CD4-positive, alpha-beta T cell treated with Interleukin-17A for 4 hours (primary cell): ENCODE measurements at regions not wholly inside any gene's neighbourhood (a gene's known extent, or its start where the extent isn't known, plus 50 kb on each side); places are given as distances from the start of the nearest gene placed in this dataset.

Experiments
- DNase-seq: peaks from one replicate; pipeline ENCODE4 v3.0.0-alpha.2; 2020; ENCODE audit warnings: mixed read lengths

- no peak for DNase-seq
Measured at GRCh38 chr9:109830545-109830944, 50.5 kb downstream of the PALM2AKAP2 start.

DNA sequence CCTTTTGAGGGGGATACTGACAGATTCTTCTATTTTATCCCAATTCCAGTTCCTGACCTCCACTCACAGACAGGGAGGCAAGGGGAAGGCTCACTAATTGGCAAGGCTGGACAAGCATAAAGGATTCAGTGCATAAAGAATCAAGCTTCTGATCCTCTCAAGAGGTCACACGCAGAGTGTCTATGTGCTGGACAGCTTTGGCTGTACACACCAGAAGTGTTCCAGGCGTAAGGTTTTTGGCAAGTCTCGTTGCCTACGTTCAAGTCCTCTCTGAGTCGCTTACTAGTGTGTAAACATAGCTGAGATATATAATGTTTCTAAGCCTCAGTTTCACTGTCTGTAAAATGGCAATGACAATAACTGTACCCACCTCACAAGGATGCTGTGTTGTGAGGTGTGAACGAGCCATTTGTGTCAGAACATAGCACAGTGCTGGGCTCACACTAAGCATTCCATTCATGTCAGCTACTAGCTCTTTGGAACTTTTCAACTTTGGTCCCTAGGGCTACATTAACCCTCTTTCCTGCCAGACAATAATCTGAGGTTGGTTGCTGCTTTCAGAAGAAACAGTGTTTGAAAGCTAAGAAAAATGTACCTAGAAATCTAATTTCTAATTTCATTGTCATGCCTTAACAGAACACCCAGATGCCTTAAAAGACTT is 52.1 kb downstream of the PALM2AKAP2 start:
- no peak for DNase-seq

DNA sequence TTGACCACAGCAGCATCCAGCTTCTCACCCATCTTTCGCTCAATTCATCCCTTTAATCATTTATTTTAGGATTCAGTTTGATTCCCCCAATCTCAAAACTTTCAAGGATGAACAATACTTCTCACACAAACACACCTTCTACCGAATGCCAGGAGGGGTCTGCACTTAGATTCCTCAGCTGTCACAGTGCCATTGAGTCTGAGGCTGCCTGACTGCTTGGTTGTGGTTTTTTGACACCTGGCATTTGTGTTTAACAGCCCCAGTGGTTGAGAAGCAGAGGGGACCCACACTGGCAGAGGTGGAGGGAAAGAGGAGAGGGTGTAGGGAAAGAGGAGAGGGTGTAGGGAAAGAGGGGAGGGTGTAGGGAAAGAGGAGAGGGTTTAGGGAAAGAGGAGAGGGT is 54.9 kb downstream of the PALM2AKAP2 start:
- no peak for DNase-seq

DNA sequence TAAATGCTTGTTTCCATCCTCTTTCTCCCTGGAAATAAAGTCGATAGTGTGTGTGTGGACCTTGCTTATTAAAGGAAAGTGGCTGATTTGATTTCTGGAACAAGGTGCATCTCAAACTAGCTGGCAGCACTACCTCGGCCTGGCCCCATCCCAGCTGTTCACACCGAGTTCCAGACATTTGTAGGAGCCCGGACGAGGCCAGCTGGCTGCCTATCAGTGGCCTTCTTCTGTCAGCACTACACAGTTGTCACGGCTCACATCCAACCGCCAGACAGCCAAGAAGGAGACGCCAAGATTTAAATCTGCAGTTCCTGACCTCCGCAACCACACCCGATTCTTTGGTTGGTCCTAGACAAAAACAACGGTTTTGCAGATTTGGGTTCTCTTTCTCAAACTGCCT is 63.6 kb downstream of the PALM2AKAP2 start:
- DNase-seq: no peak

- no peak for DNase-seq
Measured at GRCh38 chr9:109845226-109845625, 65.2 kb downstream of the PALM2AKAP2 start.

DNA sequence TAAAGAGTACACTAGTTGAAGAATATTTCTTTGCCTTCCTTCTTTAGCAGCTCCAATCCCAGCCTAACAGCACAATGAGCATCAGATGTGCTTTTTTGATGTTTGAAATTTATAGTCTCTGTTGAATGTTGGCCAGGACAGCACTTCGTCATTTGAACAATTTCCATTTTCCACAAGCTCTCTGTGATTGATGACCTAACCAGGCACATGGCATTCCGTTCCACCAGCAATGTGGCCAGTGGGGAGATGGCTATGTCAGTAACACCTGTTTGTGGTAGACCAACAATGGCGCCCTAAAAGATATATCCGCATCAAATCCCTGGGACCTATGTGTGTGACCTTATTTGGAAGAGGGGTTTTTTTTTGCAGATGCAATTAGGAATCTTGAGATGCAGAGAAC is 66.8 kb downstream of the PALM2AKAP2 start:
- DNase-seq: no peak

GRCh38 chr9:109852556-109852955 is 72.6 kb downstream of the PALM2AKAP2 start:
- DNase-seq: no peak

GRCh38 chr9:109855540-109855939 is 75.5 kb downstream of the PALM2AKAP2 start:
- no peak for DNase-seq

DNA sequence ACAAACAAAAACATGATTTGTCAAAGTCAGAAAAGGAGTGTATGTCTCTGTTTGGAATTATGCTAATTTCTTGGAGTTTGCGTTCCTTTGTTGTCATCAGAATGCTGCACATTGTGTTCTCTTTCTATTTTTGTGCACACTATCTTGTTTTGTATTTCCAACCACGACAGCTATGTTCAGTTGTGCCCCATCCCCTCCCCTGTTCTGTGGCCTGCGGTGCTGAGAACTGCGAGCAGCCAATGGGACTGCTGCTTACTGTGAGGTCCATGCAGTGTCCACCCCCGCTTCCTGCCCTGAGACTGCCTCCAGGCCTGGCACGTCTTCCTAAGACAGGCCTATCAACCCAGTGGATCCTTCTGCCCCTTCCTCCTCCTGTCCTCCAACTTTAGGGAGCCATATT is 76.8 kb downstream of the PALM2AKAP2 start:
- no peak for DNase-seq

GRCh38 chr9:109857336-109857735 is 77.3 kb downstream of the PALM2AKAP2 start:
- no peak for DNase-seq

DNA sequence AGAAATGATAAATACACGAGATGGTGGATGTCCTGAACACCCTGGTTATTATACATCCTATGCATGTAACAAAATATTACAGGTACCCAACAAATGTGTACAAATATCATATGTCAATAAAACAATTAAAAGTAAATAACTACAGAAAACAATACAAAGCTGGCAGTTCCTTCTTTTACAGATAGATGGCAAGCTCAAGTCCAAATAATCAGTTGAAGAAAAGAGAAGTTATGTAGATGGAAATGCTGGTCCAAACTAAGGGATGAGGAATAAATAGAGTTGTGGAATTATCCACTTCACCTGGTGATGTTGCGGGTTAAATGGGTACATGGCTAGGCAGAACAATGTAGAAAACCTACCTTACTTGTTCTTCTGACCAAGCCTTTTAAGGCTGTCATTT is 79.4 kb downstream of the PALM2AKAP2 start:
- DNase-seq: no peak

DNA sequence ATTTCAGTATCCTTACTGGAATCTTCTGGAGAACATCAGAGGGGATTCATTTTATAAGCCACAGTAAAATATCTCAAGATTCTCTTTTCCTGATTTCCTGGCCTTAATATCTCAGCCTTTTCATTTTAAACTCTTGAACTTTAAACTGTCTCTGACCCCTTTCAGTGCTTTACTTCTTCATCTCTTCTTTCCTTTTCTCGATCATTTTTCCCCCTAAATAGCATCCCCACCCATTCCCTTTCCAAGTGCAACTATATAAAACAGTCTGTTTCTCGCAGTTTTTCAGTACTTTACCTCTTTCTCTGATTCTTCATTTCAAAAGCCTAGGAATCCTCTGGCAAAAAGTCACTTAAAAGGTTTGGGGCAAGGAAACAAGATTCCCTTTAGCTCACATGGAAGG is 80.5 kb downstream of the PALM2AKAP2 start:
- DNase-seq: no peak

DNA sequence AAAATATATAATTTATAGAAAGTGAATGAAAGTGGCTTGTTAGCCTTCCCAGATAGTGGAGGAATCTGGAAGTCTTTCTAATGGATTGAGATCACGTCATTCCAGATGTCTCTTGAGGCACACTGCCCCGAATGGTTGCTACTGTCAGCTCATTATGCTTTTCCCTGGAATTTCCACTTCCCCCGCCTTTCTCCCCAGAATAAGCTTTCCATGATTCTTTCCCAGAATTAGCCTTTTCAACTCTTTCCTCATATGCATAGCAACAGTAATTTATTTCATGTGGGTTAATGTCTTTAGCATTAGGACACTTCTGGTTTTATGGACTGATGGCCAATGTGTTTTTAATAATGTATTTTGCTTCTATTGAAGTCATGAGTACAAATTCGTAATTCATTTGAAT is 81.5 kb downstream of the PALM2AKAP2 start:
- no peak for DNase-seq

- no peak for DNase-seq
Measured at GRCh38 chr9:109861918-109862317, 81.9 kb downstream of the PALM2AKAP2 start.

DNA sequence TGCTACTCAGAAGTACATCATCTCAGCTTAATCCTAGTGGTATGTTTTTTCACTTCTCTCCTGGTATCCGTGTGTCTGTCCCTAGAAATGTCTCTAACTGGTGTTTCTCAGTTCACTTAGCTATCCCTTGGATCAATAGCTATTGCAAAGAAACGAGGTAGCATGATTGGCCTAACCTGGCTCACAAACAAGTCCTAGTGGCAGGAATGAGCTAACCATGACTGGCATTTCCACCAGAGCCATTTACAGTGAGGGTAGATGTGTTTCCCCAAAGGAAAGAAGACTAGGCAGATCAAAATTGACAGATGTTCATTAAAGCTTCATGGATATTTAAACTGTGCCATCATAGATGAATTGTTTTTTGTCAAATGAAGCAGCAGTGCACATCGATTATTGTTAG is 82.5 kb downstream of the PALM2AKAP2 start:
- no peak for DNase-seq

DNA sequence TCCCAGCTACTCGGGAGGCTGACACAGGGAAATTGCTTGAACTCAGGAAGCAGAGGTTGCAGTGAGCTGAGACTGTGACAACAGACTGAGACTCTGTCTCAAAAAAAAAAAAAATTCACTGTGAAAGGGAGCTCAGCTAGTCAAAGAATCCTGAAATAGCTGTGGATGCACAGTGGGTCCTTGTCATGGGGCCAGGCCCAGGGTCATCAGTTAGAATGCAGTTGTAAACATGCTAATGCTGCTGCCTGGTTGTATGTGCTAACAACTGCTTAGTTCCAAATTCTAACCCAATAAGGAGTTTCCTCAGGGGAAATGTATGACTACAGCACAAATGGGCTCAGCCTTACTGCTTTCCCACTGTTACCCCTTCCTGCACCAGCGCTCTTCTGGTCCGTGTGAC is 84.0 kb downstream of the PALM2AKAP2 start:
- DNase-seq: no peak

DNA sequence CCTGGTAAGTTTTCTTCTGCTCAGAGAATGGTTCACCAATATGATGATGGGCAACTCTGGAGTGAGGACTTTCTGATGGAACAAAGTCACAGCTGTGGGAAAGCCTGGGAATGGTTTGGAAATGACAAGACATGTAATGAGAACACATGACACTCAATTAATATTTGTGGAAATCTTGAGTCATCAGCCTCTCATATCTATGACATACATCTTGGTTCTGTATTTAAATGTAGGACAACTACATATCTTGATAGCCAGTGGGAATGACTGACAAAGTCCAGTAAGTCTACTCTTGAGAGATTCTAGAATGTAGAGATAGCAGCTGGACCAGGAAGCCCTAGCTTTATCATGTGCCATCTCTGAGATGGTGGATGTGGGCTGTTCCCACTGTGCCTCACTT is 85.5 kb downstream of the PALM2AKAP2 start:
- DNase-seq: no peak

DNA sequence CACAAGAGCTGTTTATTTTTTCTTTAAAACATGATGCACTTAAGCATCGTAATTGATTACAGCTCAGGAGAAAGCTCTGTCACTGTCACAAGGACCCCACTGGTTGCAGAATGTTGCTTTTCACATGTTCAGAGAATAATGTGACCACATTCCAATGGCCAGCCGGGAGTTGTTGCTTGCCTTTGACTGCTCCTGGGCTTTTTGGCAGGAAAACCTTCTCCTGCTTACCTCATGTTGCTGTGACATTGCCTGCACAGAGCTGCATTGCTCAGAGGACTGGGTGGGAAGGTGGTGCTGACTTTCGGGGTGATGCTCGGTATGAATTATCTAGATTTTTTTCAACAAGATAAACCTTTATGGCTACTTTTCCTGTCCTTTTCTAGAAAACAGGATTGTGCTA is 88.2 kb downstream of the PALM2AKAP2 start:
- DNase-seq: no peak

DNA sequence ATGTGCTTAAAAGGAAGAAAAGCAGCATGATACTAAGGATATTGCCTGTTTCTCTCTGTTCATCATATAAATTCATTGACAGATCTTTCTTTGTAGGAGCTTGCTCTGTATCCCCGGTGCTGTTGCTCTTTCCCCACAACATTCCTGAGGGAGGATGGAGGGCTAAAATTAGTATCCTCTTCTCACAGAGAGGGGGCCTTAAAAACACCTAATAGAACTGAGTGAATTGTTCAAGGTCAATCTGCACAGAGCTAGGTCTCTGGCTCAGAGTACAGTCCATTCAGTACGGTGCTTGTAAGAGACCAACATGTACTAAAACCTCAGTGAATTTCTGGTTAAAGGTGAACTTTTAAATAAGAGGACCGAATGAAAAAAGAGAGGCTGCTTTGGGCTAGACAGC is 88.7 kb downstream of the PALM2AKAP2 start:
- DNase-seq: no peak

- no peak for DNase-seq
Measured at GRCh38 chr9:109870365-109870764, 90.4 kb downstream of the PALM2AKAP2 start.

DNA sequence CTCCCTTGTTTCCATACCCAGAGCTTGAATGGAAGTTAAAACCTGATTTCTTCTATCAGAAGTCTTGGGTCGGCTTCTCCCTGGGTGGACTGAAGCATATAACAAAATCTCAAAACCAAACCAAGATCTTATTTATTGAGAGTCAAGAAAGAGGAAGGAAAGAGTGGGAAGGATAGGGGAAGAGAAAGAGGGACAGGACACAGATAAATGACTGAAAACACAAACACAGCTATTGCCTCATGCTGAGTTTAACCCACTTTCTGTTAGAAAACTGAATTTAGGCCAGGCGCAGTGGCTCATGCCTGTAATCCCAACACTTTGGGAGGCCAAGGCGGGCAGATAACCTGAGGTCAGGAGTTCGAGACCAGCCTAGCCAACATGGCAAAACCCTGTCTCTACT is 92.9 kb downstream of the PALM2AKAP2 start:
- DNase-seq: no peak

DNA sequence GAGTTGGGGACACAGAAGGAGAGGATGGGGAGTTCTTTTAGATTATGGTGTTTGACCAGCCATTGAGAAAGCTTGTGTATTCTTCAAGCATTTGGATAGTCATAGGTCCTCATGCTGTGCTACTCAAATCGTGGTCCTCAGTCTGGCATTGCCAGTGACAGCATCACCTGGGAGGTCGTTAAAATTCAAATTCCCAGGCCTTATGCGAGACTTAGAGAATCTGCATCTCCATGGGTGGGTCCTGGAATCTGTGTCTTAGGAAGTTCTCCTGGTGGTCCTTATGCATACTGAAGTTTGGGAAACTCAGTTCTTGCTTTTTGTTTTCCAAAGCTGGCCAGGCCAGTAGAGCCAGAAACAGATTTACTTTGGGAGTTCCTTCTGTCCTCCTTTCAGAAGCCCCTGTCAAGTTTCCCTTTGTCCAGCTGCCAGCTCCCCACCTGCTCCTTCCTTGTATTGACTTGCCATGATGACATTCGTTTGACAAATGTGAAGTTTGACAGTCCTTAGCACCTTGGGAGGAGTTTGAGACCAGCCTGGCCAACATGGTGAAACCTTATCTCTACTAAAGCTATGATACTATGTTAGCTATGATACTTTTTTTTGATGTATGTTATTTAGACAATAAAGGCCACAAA is 95.6 kb downstream of the PALM2AKAP2 start:
- DNase-seq: no peak

GRCh38 chr9:109880276-109881169 is 100.5 kb downstream of the PALM2AKAP2 start:
- DNase-seq: peak; percentile 13

DNA sequence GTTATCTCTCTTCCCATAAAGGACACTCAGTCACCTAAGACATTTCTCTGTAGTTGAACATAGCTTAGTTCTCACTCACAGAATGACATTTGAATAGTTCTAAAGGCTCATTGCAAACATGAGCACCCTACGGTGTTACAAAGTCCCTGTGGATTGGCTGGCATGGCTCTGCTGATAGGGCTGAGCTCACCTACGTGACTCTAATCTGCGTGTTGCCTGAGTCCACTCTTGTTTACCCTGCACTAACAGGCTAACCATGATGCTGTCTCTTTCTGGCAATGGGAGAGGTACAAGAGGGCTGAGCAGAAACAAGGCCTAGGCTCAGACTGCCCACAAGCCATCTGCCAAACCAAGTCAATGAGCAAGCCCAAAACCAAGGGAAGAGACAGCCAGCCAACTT is 103.6 kb downstream of the PALM2AKAP2 start:
- DNase-seq: no peak
